T-helper 2 cell treated with Interferon-gamma antibody and Interleukin-4, amounts not matched to agents 5 μg/mL and 100 μg/mL, for 36 hours (primary cell): ENCODE measurements at regions not wholly inside any gene's neighbourhood (a gene's known extent, or its start where the extent isn't known, plus 50 kb on each side); places are given as distances from the start of the nearest gene placed in this dataset.

ENCODE experiments used
- DNase-seq: peaks from one replicate; pipeline ENCODE4 v3.0.0; 2021; ENCODE audit warnings: low spot score
- H3K27ac Mint-ChIP-seq: one replicate; pipeline ENCODE4 v1.8.0; 2021; ENCODE audit warnings: mild to moderate bottlenecking, mixed read lengths
- H3K27me3 Mint-ChIP-seq: one replicate; pipeline ENCODE4 v1.8.0; 2021; ENCODE audit warnings: low read depth, mixed read lengths
- H3K36me3 Mint-ChIP-seq: one replicate; pipeline ENCODE4 v1.8.0; 2021; ENCODE audit warnings: low read depth, mixed read lengths
- H3K4me1 Mint-ChIP-seq: one replicate; pipeline ENCODE4 v1.8.0; 2021; ENCODE audit warnings: low read depth, mixed read lengths
- H3K4me3 Mint-ChIP-seq: one replicate; pipeline ENCODE4 v1.8.0; 2022; ENCODE audit warnings: mild to moderate bottlenecking, moderate library complexity, mixed read lengths
- H3K9me3 Mint-ChIP-seq: one replicate; pipeline ENCODE4 v1.8.0; 2021; ENCODE audit warnings: mixed read lengths

GRCh38 chr1:84090447-84091245 is 53.4 kb upstream of the PRKACB start:
- no peak for DNase-seq
- no peaks in the 10 kb centered on the region for H3K27me3 Mint-ChIP-seq
- peak overlapping the region; percentile 51 for H3K27ac Mint-ChIP-seq
- H3K4me1 Mint-ChIP-seq = peaks cover 15% of the 10 kb centered on the region
- peaks cover 2% of the 10 kb centered on the region for H3K36me3 Mint-ChIP-seq
- no peaks in the 10 kb centered on the region for H3K9me3 Mint-ChIP-seq
- H3K4me3 Mint-ChIP-seq = peak overlapping the region; percentile 65

- Mint-ChIP-seq H3K9me3 (no peaks in the 10 kb centered on the region), H3K4me1 (peaks cover 15% of the 10 kb centered on the region), H3K27me3 (no peaks in the 10 kb centered on the region), H3K36me3 (no peaks in the 10 kb centered on the region), H3K4me3 (no peak overlapping the region), H3K27ac (no peak overlapping the region)
- no peak for DNase-seq
Measured at GRCh38 chr1:84089867-84090266, 54.2 kb upstream of the PRKACB start.

- Mint-ChIP-seq H3K4me1 (peaks cover 15% of the 10 kb centered on the region), H3K27ac (no peak overlapping the region), H3K9me3 (no peaks in the 10 kb centered on the region), H3K27me3 (peaks cover 1% of the 10 kb centered on the region), H3K36me3 (no peaks in the 10 kb centered on the region), H3K4me3 (no peak overlapping the region)
- no peak for DNase-seq
Measured at GRCh38 chr1:84089465-84089864, 54.6 kb upstream of the PRKACB start.

- H3K4me1 Mint-ChIP-seq = peaks cover 15% of the 10 kb centered on the region
- DNase-seq = no peak
- no peaks in the 10 kb centered on the region for H3K36me3 Mint-ChIP-seq
- H3K27me3 Mint-ChIP-seq = peaks cover 13% of the 10 kb centered on the region
- H3K27ac Mint-ChIP-seq = no peak overlapping the region
- H3K4me3 Mint-ChIP-seq = no peak overlapping the region
- no peaks in the 10 kb centered on the region for H3K9me3 Mint-ChIP-seq
Measured at GRCh38 chr1:84086616-84087015, 57.5 kb upstream of the PRKACB start.

GRCh38 chr1:84086189-84086588 is 57.9 kb upstream of the PRKACB start:
- Mint-ChIP-seq H3K36me3 (no peaks in the 10 kb centered on the region), H3K27ac (no peak overlapping the region), H3K9me3 (no peaks in the 10 kb centered on the region), H3K4me3 (no peak overlapping the region), H3K27me3 (peaks cover 13% of the 10 kb centered on the region), H3K4me1 (peaks cover 15% of the 10 kb centered on the region)
- no peak for DNase-seq

GRCh38 chr1:84083307-84083706 is 60.8 kb upstream of the PRKACB start:
- no peak for DNase-seq
- H3K4me1 Mint-ChIP-seq = peaks cover 6% of the 10 kb centered on the region
- no peak overlapping the region for H3K27ac Mint-ChIP-seq
- H3K27me3 Mint-ChIP-seq = peaks cover 17% of the 10 kb centered on the region
- H3K36me3 Mint-ChIP-seq = no peaks in the 10 kb centered on the region
- no peaks in the 10 kb centered on the region for H3K9me3 Mint-ChIP-seq
- H3K4me3 Mint-ChIP-seq = no peak overlapping the region

GRCh38 chr1:84078842-84079202 is 65.2 kb upstream of the PRKACB start:
- Mint-ChIP-seq H3K27me3 (peaks cover 12% of the 10 kb centered on the region), H3K36me3 (no peaks in the 10 kb centered on the region), H3K4me1 (peaks cover 12% of the 10 kb centered on the region), H3K9me3 (no peaks in the 10 kb centered on the region), H3K4me3 (peak overlapping the region; percentile 83), H3K27ac (peak overlapping the region; percentile 41)
- no peak for DNase-seq

- no peak overlapping the region for H3K27ac Mint-ChIP-seq
- no peak for DNase-seq
- H3K9me3 Mint-ChIP-seq = no peaks in the 10 kb centered on the region
- H3K27me3 Mint-ChIP-seq = peaks cover 10% of the 10 kb centered on the region
- H3K4me1 Mint-ChIP-seq = peaks cover 12% of the 10 kb centered on the region
- peak overlapping the region; percentile 83 for H3K4me3 Mint-ChIP-seq
- H3K36me3 Mint-ChIP-seq = no peaks in the 10 kb centered on the region
Measured at GRCh38 chr1:84078108-84078841, 65.8 kb upstream of the PRKACB start.

GRCh38 chr1:84077476-84078107 is 66.5 kb upstream of the PRKACB start:
- Mint-ChIP-seq H3K4me3 (peak overlapping the region; percentile 86), H3K9me3 (no peaks in the 10 kb centered on the region), H3K4me1 (peaks cover 12% of the 10 kb centered on the region), H3K27me3 (peaks cover 7% of the 10 kb centered on the region), H3K36me3 (no peaks in the 10 kb centered on the region), H3K27ac (peak overlapping the region; percentile 79)
- peak; percentile 80 for DNase-seq

GRCh38 chr1:84073266-84073665 is 70.8 kb upstream of the PRKACB start:
- Mint-ChIP-seq H3K27ac (no peak overlapping the region), H3K9me3 (peaks cover 16% of the 10 kb centered on the region), H3K36me3 (peaks cover 3% of the 10 kb centered on the region), H3K4me1 (peaks cover 6% of the 10 kb centered on the region), H3K27me3 (peaks cover 2% of the 10 kb centered on the region), H3K4me3 (no peak overlapping the region)
- DNase-seq = no peak

- Mint-ChIP-seq H3K4me3 (no peak overlapping the region), H3K4me1 (peaks cover 3% of the 10 kb centered on the region), H3K27ac (no peak overlapping the region), H3K9me3 (peaks cover 16% of the 10 kb centered on the region), H3K27me3 (peaks cover 6% of the 10 kb centered on the region), H3K36me3 (peaks cover 3% of the 10 kb centered on the region)
- DNase-seq = no peak
Measured at GRCh38 chr1:84069236-84069845, 70.4 kb upstream of the TTLL7 start.

- H3K9me3 Mint-ChIP-seq = no peaks in the 10 kb centered on the region
- no peak overlapping the region for H3K4me3 Mint-ChIP-seq
- no peak overlapping the region for H3K27ac Mint-ChIP-seq
- H3K4me1 Mint-ChIP-seq = peaks cover 3% of the 10 kb centered on the region
- H3K36me3 Mint-ChIP-seq = no peaks in the 10 kb centered on the region
- H3K27me3 Mint-ChIP-seq = peaks cover 15% of the 10 kb centered on the region
- no peak for DNase-seq
Measured at GRCh38 chr1:84062496-84062895, 63.6 kb upstream of the TTLL7 start.

- peaks cover 15% of the 10 kb centered on the region for H3K27me3 Mint-ChIP-seq
- no peak for DNase-seq
- no peaks in the 10 kb centered on the region for H3K36me3 Mint-ChIP-seq
- no peak overlapping the region for H3K4me3 Mint-ChIP-seq
- no peak overlapping the region for H3K27ac Mint-ChIP-seq
- peaks cover 3% of the 10 kb centered on the region for H3K4me1 Mint-ChIP-seq
- H3K9me3 Mint-ChIP-seq = no peaks in the 10 kb centered on the region
Measured at GRCh38 chr1:84061336-84061735, 62.4 kb upstream of the TTLL7 start.

GRCh38 chr1:84060781-84061180 is 61.8 kb upstream of the TTLL7 start:
- no peak for DNase-seq
- Mint-ChIP-seq H3K36me3 (no peaks in the 10 kb centered on the region), H3K27me3 (peaks cover 15% of the 10 kb centered on the region), H3K9me3 (no peaks in the 10 kb centered on the region), H3K4me1 (peaks cover 2% of the 10 kb centered on the region), H3K4me3 (no peak overlapping the region), H3K27ac (no peak overlapping the region)
